Peyer's patch (tissue), 4 donors: ENCODE measurements at regions not wholly inside any gene's neighbourhood (a gene's known extent, or its start where the extent isn't known, plus 50 kb on each side); places are given as distances from the start of the nearest gene placed in this dataset.

Experiments
- CTCF ChIP-seq, 6 experiments: fragments of 450-650 bp in 4 of 6; fragments of 200-600 bp in 2 of 6; sonication (generic) in 1 of 6; IDR thresholded peaks; one replicate each; pipeline ENCODE4 v1.5.1; 2017 to 2019; ENCODE audit warnings: antibody characterized with exemption in 6 of 6, mild to moderate bottlenecking in 3 of 6, moderate library complexity in 1 of 6
- POLR2A ChIP-seq, 2 donors: fragments of 450-650 bp; IDR thresholded peaks; one replicate each; pipeline ENCODE4 v1.5.1; 2017; ENCODE audit warnings: antibody characterized with exemption in 2 of 2, mild to moderate bottlenecking in 2 of 2, moderate library complexity in 2 of 2

DNA sequence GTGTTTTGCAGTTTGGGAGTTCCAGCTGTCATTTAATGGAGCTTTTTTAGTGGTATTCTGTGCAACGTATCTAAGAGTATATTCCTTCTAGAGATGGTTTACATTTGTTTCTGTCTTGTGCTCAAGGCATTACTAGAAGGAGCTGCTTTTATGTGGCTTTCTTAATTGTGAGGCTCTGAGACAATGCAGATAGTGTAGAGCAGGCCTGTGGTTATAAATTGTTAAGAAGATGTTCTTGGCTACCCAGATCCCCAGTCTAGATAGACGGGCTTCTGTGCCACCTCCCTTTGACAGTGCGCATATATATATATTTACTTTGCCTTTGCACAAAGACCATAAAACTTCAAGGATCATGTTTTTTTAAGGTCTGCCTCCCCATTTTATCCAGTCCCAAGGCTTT, 160.8 kb upstream of the PODXL start:
- no peak for TF ChIP-seq POLR2A (IDR thresholded peaks at IDR 0.05)
- TF ChIP-seq CTCF (IDR thresholded peaks at IDR 0.05), result no peak
